OCI-LY7 (cell line): ENCODE measurements at regions not wholly inside any gene's neighbourhood (a gene's known extent, or its start where the extent isn't known, plus 50 kb on each side); places are given as distances from the start of the nearest gene placed in this dataset.

ENCODE experiments used
- EZH2phosphoT487 ChIP-seq: fragments of 200-600 bp; sonication (generic); IDR thresholded peaks from 2 replicates; pipeline ENCODE4 v1.6.1; 2018; ENCODE audit warnings: low read depth, borderline replicate concordance, mild to moderate bottlenecking, mixed run types, antibody characterized with exemption, low read length, moderate library complexity, mixed read lengths
- TF ChIP-seq, protein P1 (sequence below): fragments of 200-600 bp; sonication (generic); conservative IDR thresholded peaks from 2 replicates; pipeline ENCODE4 v1.5.1; 2014; ENCODE audit warnings: mild to moderate bottlenecking, antibody characterized with exemption, low read length, moderate library complexity, mixed read lengths

DNA sequence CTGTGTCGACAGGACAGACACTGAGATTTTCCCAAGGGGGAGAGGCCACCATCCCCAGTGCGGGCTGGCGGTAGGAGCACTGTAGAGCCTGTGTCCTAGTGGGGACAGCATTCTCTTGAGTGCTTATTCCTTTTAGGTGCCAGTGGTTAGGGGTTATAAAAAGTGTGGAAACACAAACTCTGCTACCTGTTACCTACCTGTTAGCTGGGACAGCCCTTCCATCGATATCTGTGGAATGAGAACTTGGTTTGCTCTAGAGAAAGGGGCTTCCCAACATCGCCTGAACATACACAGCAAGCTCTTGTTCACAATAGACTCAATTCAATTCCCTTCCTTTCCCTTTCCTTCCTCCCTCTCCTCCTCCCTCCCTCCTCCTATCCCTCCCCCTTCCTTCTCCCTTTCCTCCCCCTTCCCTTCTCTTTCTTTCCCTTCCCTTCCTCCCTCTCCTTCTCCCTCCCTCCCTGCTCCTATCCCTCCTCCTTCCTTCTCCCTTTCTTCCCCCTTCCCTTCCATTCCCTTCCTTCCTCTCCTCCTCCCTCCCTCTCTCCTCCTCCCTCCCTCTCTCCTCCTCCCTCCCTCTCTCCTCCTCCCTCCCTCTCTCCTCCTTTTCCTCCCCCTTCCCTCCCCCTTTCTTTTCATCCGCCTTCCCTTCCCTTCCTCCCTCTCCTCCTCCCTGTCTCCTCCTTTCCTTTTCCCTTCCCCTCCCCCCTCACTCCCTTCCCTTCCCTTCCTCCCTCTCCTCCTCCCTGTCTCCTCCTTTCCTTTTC, 188.5 kb downstream of the URI1 start:
- TF ChIP-seq, protein P1, sequence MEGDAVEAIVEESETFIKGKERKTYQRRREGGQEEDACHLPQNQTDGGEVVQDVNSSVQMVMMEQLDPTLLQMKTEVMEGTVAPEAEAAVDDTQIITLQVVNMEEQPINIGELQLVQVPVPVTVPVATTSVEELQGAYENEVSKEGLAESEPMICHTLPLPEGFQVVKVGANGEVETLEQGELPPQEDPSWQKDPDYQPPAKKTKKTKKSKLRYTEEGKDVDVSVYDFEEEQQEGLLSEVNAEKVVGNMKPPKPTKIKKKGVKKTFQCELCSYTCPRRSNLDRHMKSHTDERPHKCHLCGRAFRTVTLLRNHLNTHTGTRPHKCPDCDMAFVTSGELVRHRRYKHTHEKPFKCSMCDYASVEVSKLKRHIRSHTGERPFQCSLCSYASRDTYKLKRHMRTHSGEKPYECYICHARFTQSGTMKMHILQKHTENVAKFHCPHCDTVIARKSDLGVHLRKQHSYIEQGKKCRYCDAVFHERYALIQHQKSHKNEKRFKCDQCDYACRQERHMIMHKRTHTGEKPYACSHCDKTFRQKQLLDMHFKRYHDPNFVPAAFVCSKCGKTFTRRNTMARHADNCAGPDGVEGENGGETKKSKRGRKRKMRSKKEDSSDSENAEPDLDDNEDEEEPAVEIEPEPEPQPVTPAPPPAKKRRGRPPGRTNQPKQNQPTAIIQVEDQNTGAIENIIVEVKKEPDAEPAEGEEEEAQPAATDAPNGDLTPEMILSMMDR: no peak
- no peak for TF ChIP-seq EZH2phosphoT487
